Activated T-helper 17 cell treated with anti-CD3 and anti-CD28 coated beads, Interleukin-2, amount 50 U/mL, for 72 hours (primary cell): ENCODE measurements at regions not wholly inside any gene's neighbourhood (a gene's known extent, or its start where the extent isn't known, plus 50 kb on each side); places are given as distances from the start of the nearest gene placed in this dataset.
"Not testable (repeated sequence)": the region's sequence is repeated elsewhere in the genome, so short reads cannot be mapped to it uniquely, and the experiment has no call there.

Experiments
- ATAC-seq: fragments of 150-1000 bp; cut with Tn5 transposase; replicated peaks from 2 replicates; pipeline ENCODE4 v1.10.0; 2021; ENCODE audit warnings: mild to moderate bottlenecking, moderate library complexity
- H3K27ac Mint-ChIP-seq: one replicate; pipeline ENCODE4 v1.8.0; 2022; ENCODE audit warnings: mixed read lengths
- H3K27me3 Mint-ChIP-seq: one replicate; pipeline ENCODE4 v1.8.0; 2022; ENCODE audit warnings: mixed read lengths
- H3K36me3 Mint-ChIP-seq: one replicate; pipeline ENCODE4 v1.8.0; 2022; ENCODE audit warnings: low read depth, mild to moderate bottlenecking, mixed read lengths
- H3K4me1 Mint-ChIP-seq: one replicate; pipeline ENCODE4 v1.8.0; 2022; ENCODE audit warnings: mixed read lengths
- H3K4me3 Mint-ChIP-seq: one replicate; pipeline ENCODE4 v1.8.0; 2022; ENCODE audit warnings: mild to moderate bottlenecking, mixed read lengths
- H3K9me3 Mint-ChIP-seq: one replicate; pipeline ENCODE4 v1.8.0; 2022; ENCODE audit warnings: mixed read lengths

GRCh38 chr1:181972256-181972655 lies 89.3 kb downstream of the ZNF648 start:
- no peaks in the 10 kb centered on the region for H3K36me3 Mint-ChIP-seq
- peaks cover 26% of the 10 kb centered on the region for H3K27me3 Mint-ChIP-seq
- no peak for ATAC-seq
- no peaks in the 10 kb centered on the region for H3K4me1 Mint-ChIP-seq
- no peak overlapping the region for H3K4me3 Mint-ChIP-seq
- peaks cover 4% of the 10 kb centered on the region for H3K9me3 Mint-ChIP-seq
- no peak overlapping the region for H3K27ac Mint-ChIP-seq

GRCh38 chr1:181971424-181971823 lies 90.1 kb downstream of the ZNF648 start:
- H3K9me3 Mint-ChIP-seq: peaks cover 4% of the 10 kb centered on the region
- peaks cover 26% of the 10 kb centered on the region for H3K27me3 Mint-ChIP-seq
- no peaks in the 10 kb centered on the region for H3K4me1 Mint-ChIP-seq
- no peak overlapping the region for H3K4me3 Mint-ChIP-seq
- H3K36me3 Mint-ChIP-seq: no peaks in the 10 kb centered on the region
- no peak for ATAC-seq
- H3K27ac Mint-ChIP-seq: no peak overlapping the region

GRCh38 chr1:181969902-181970301 lies 91.6 kb downstream of the ZNF648 start:
- no peaks in the 10 kb centered on the region for H3K4me1 Mint-ChIP-seq
- ATAC-seq: no peak
- H3K36me3 Mint-ChIP-seq: no peaks in the 10 kb centered on the region

GRCh38 chr1:181954696-181955095 lies 106.8 kb downstream of the ZNF648 start:
- H3K4me1 Mint-ChIP-seq, ATAC-seq: not testable (repeated sequence)

More at GRCh38 chr1:181969902-181970301, 91.6 kb downstream of the ZNF648 start:
- Mint-ChIP-seq H3K9me3 (no peaks in the 10 kb centered on the region), H3K27ac (no peak overlapping the region), H3K27me3 (peaks cover 18% of the 10 kb centered on the region), H3K4me3 (no peak overlapping the region)

GRCh38 chr1:181954178-181954577 lies 107.3 kb downstream of the ZNF648 start:
- H3K27ac Mint-ChIP-seq, H3K36me3 Mint-ChIP-seq, H3K27me3 Mint-ChIP-seq, ATAC-seq, H3K4me3 Mint-ChIP-seq, H3K4me1 Mint-ChIP-seq, H3K9me3 Mint-ChIP-seq: not testable (repeated sequence)

More at GRCh38 chr1:181954696-181955095, 106.8 kb downstream of the ZNF648 start:
- H3K27ac Mint-ChIP-seq, H3K27me3 Mint-ChIP-seq, H3K36me3 Mint-ChIP-seq, H3K4me3 Mint-ChIP-seq: not testable (repeated sequence)
- peaks cover 11% of the 10 kb centered on the region for H3K9me3 Mint-ChIP-seq

GRCh38 chr1:181953596-181953995 lies 107.9 kb downstream of the ZNF648 start:
- H3K27me3 Mint-ChIP-seq: peaks cover 4% of the 10 kb centered on the region
- no peak for ATAC-seq
- no peak overlapping the region for H3K27ac Mint-ChIP-seq
- H3K36me3 Mint-ChIP-seq: no peaks in the 10 kb centered on the region
- no peaks in the 10 kb centered on the region for H3K4me1 Mint-ChIP-seq
- H3K9me3 Mint-ChIP-seq: peaks cover 5% of the 10 kb centered on the region
- no peak overlapping the region for H3K4me3 Mint-ChIP-seq

- Mint-ChIP-seq H3K4me3 (no peak overlapping the region), H3K36me3 (no peaks in the 10 kb centered on the region), H3K4me1 (no peaks in the 10 kb centered on the region), H3K9me3 (no peaks in the 10 kb centered on the region), H3K27ac (no peak overlapping the region), H3K27me3 (peaks cover 6% of the 10 kb centered on the region)
- ATAC-seq: no peak
These were observed 110.3 kb downstream of the ZNF648 start for GRCh38 chr1:181951213-181951612.

- H3K36me3 Mint-ChIP-seq: no peaks in the 10 kb centered on the region
- peaks cover 16% of the 10 kb centered on the region for H3K27me3 Mint-ChIP-seq
- no peaks in the 10 kb centered on the region for H3K4me1 Mint-ChIP-seq
- ATAC-seq: no peak
- no peak overlapping the region for H3K27ac Mint-ChIP-seq
- H3K4me3 Mint-ChIP-seq: no peak overlapping the region
- H3K9me3 Mint-ChIP-seq: no peaks in the 10 kb centered on the region
These were observed 112.0 kb downstream of the ZNF648 start for GRCh38 chr1:181949500-181949899.

- Mint-ChIP-seq H3K4me1 (no peaks in the 10 kb centered on the region), H3K36me3 (no peaks in the 10 kb centered on the region), H3K9me3 (peaks cover 3% of the 10 kb centered on the region), H3K4me3 (no peak overlapping the region), H3K27ac (no peak overlapping the region), H3K27me3 (peaks cover 25% of the 10 kb centered on the region)
- ATAC-seq: no peak
These were observed 113.1 kb downstream of the ZNF648 start for GRCh38 chr1:181948372-181948771.

- H3K9me3 Mint-ChIP-seq: peaks cover 3% of the 10 kb centered on the region
- no peak overlapping the region for H3K4me3 Mint-ChIP-seq
- no peaks in the 10 kb centered on the region for H3K36me3 Mint-ChIP-seq
- H3K27me3 Mint-ChIP-seq: peaks cover 33% of the 10 kb centered on the region
- H3K27ac Mint-ChIP-seq: no peak overlapping the region
- H3K4me1 Mint-ChIP-seq: no peaks in the 10 kb centered on the region
- no peak for ATAC-seq
These were observed 114.1 kb downstream of the ZNF648 start for GRCh38 chr1:181947441-181947840.

- no peaks in the 10 kb centered on the region for H3K9me3 Mint-ChIP-seq
These were observed 124.5 kb downstream of the ZNF648 start for GRCh38 chr1:181936768-181937581.

GRCh38 chr1:181936269-181936668 lies 125.2 kb downstream of the ZNF648 start:
- H3K36me3 Mint-ChIP-seq: no peaks in the 10 kb centered on the region
- no peaks in the 10 kb centered on the region for H3K9me3 Mint-ChIP-seq
- no peaks in the 10 kb centered on the region for H3K27me3 Mint-ChIP-seq
- no peaks in the 10 kb centered on the region for H3K4me1 Mint-ChIP-seq
- no peak overlapping the region for H3K27ac Mint-ChIP-seq
- peak; percentile 73 for ATAC-seq
- H3K4me3 Mint-ChIP-seq: no peak overlapping the region

More at GRCh38 chr1:181936768-181937581, 124.5 kb downstream of the ZNF648 start:
- Mint-ChIP-seq H3K4me3 (no peak overlapping the region), H3K36me3 (no peaks in the 10 kb centered on the region), H3K27ac (no peak overlapping the region), H3K27me3 (no peaks in the 10 kb centered on the region), H3K4me1 (no peaks in the 10 kb centered on the region)
- ATAC-seq: peak; percentile 82

- H3K36me3 Mint-ChIP-seq: no peaks in the 10 kb centered on the region
- ATAC-seq: no peak
- peaks cover 4% of the 10 kb centered on the region for H3K27me3 Mint-ChIP-seq
- H3K9me3 Mint-ChIP-seq: no peaks in the 10 kb centered on the region
- H3K4me1 Mint-ChIP-seq: no peaks in the 10 kb centered on the region
- H3K27ac Mint-ChIP-seq: no peak overlapping the region
- no peak overlapping the region for H3K4me3 Mint-ChIP-seq
These were observed 129.6 kb downstream of the ZNF648 start for GRCh38 chr1:181931873-181932272.

- H3K27ac Mint-ChIP-seq: no peak overlapping the region
- H3K9me3 Mint-ChIP-seq: no peaks in the 10 kb centered on the region
- no peaks in the 10 kb centered on the region for H3K36me3 Mint-ChIP-seq
- ATAC-seq: no peak
- no peak overlapping the region for H3K4me3 Mint-ChIP-seq
- H3K4me1 Mint-ChIP-seq: no peaks in the 10 kb centered on the region
- H3K27me3 Mint-ChIP-seq: peaks cover 4% of the 10 kb centered on the region
These were observed 131.3 kb downstream of the ZNF648 start for GRCh38 chr1:181930187-181930586.

GRCh38 chr1:181926697-181927096 lies 134.8 kb downstream of the ZNF648 start:
- Mint-ChIP-seq H3K27me3 (peaks cover 4% of the 10 kb centered on the region), H3K4me3 (no peak overlapping the region), H3K36me3 (no peaks in the 10 kb centered on the region), H3K9me3 (peaks cover 3% of the 10 kb centered on the region), H3K27ac (no peak overlapping the region), H3K4me1 (no peaks in the 10 kb centered on the region)
- ATAC-seq: no peak
